GM18868 (cell line): ENCODE measurements at regions not wholly inside any gene's neighbourhood (a gene's known extent, or its start where the extent isn't known, plus 50 kb on each side); places are given as distances from the start of the nearest gene placed in this dataset.

Experiments
- ATAC-seq: cut with Tn5 transposase; IDR thresholded peaks from one replicate; pipeline ENCODE4 v1.9.1; 2021; ENCODE audit warnings: mild to moderate bottlenecking, moderate library complexity; ENCODE audit not compliant: unreplicated experiment

GRCh38 chr15:31472636-31473384 lies 146.2 kb downstream of the KLF13 start:
- peak; percentile 86 for ATAC-seq

DNA sequence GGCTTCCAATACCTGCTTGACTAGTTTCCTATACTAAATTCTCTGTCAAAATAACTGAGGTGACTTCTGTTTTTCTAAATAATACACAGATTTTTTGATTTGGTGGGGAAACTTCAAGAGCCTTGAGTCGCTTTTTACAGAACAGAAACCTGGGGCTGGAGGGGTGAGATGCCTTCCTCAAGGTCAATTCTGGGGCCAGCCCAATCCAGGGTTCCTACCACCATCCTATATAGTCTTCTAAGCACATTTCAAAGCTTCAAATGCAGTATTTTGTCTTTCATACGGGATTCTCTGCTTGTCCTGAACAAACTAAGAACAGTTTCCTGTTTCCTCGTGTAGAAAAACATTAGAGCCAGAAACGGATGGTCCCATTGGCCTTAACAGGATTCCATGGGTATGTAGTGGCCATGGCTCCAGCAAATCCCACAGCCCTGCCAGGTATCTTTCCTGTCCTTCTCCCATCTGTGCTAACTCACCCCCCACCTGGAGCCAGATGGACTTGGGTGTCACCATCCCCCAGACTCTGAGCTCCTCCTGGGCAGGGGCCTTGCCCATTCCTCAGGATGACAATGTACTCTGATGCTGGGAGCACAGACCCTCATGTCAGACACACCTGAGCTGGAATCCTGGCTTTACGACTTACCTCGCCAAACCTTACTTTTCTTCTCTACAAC lies 146.9 kb downstream of the KLF13 start:
- no peak for ATAC-seq

DNA sequence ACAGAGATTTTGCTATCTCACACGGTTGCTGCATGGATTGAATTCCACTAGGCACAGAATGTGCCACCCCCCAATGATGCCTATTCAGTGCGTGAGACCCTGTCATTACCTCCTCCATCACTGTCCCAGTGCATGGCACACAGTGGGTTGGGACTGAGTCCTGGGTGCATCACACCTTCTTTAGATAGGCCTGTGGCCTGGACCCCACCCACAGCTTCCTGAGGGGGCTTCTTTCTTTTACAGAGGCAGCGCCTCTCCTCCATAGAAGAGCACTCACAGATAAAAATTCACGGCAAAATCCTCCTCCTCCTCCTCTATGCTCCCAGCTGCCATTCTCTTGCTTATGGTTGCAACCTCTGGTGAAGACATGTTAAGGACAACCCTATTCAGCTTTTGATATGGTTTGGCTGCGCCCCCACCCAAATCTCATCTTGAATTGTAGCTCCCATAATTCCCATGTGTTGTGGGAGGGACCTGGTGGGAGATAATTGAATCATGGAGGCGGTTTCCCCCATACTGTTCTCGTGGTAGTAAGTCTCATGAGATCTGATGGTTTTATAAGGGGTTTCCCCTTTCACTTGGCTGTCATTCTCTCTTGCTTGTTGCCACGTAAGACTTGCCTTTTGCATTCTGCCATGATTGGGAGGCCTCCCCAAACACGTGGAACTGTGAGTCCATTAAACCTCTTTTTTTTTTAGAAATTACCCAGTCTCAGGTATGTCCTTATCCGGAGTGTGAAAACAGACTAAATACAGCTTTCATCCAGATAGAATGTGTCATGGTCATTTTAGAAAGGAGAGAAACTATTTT lies 147.6 kb downstream of the KLF13 start:
- no peak for ATAC-seq

GRCh38 chr15:31476236-31476810 lies 149.7 kb downstream of the KLF13 start:
- no peak for ATAC-seq

GRCh38 chr15:31476866-31477265 lies 150.2 kb downstream of the KLF13 start:
- ATAC-seq, result no peak

- ATAC-seq, result no peak
Measured at GRCh38 chr15:31477301-31477700, 150.7 kb downstream of the KLF13 start.

DNA sequence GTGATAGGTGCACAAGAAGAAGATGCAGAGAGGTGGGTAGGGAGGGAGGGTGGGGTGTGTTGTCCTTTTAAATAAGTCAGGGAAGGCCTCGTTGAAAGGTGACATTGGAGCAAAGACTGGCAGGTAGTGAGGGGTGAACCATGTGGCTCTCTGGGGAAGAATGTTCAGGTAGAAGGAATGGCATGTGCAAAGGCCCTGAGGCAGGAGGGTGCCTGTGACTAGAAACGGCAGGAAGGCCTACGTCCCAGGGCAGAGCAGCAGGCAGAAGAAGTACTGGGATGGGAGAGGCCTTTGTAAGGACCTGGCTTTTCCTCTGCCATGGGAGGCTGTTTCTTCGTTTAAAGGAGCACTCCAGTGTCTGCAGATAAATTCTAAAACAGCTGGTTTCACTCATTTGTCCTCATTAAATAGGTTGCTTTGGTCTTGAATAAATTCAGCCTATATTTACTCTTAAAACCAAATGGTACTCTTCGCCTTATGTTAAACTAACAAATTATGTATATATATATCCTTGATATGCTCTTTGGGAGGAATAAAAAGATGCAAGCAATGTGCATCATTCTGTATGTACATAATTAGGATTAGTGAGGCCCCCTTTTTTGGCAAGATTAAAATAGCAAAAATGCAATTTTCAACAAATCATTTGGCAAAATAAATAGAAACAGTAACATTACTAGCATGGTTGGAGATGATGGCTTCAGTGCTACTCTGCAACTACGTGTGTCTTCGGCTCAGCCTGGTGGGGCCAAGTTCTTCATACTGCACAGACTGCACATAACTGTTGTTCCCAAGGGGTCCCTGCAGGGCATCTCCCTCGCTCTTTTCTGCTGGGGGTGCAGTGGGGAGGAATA lies 151.4 kb downstream of the KLF13 start:
- ATAC-seq, result no peak

DNA sequence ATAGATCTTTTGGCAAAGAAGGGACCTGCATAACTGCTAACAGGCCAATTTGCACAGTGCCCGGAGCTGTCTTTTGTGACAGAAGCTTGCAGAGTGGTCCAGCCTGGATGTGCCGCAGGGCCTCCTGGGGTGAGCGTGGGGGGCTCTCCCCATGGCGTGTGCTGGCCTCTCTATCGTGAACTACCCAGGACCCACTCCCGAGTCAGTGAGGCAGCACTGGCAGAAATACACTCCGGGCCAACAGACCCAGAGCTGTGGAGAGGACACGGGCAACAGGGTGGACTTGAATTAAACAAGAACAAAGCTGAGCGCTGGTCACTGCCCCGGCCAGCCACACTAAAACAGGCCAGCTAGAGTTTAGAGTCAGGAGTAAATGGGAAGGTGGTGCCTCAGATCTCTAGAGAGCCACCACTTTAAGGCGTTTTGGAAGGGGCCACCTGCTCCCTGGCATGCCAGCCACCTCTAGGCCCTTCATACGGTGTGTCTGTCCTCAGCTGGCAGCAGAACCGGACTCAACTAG lies 152.1 kb downstream of the KLF13 start:
- ATAC-seq, result no peak

GRCh38 chr15:31480356-31481025 lies 153.9 kb downstream of the KLF13 start:
- ATAC-seq, result no peak

DNA sequence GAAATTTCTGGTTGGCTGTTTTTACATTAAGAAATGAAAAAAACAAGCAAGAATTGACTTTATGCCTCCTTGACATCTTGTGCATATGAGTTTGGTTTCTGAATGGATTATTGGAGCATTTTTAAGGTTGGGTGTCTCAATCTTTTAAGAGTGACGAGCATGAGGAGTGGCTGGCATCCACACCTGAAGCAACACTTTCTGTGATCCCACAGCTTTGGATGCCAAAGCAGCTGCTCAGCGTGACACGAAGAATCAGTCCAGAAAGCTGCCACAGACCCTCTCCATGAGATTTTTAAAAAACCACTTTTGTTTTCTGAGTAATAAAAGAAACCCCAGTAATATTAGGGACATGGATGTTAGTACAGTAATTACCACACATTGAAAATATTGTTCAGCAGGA lies 154.5 kb downstream of the KLF13 start:
- no peak for ATAC-seq

GRCh38 chr15:31482122-31482922 lies 155.7 kb downstream of the KLF13 start:
- no peak for ATAC-seq

- ATAC-seq, result no peak
Measured at GRCh38 chr15:31483053-31483985, 156.7 kb downstream of the KLF13 start.

DNA sequence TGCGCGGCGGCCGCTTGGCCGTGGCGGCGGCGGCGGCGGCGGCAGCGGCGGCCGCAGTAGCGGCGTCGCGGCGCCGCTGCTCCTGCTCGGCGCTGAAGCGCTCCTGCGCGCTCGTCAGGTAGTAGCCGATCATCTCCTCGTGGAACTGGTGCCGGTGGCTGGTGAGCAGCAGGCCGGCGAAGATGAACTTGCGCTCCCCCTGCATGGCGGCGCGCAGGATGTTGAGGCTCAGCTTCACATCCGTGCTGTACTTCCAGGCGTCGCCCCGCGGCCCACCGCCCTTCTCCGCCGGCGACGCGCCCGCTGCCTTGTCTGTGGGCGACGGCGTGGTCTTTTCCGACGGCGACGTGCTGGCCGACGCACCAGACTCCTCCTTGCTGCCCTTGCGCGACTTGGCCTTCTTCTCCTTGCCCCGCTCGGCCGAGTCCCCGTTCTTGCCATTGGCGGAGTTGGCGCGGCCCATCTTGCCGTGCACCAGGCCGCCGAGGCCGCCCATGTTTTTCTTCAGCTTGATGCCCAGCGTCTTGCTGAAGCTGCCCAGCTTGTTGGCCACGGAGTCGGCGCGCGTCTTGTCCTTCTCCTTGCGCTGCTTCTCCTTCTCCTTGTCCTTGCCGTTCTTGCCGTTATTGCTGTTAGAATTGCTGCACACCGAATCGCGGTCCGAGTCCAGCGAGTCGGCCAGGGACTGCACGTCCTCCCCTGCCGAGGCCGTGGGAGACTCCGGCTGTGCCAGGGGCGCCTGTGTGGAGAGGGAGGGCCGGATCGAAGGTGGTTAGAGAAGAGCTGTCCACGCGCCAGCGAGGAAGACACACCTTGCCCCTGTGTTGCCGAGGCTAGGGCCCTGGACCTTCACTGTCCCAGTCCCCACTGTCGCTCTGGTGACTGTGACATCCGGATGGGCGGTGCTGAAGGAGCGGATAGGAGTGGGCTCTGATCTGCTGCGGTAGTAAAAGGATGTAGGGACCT lies 157.6 kb downstream of the KLF13 start:
- ATAC-seq, result no peak

- ATAC-seq, result no peak
Measured at GRCh38 chr15:31484986-31485385, 158.4 kb downstream of the KLF13 start.

GRCh38 chr15:31485431-31485830 lies 158.8 kb downstream of the KLF13 start:
- ATAC-seq, result no peak

DNA sequence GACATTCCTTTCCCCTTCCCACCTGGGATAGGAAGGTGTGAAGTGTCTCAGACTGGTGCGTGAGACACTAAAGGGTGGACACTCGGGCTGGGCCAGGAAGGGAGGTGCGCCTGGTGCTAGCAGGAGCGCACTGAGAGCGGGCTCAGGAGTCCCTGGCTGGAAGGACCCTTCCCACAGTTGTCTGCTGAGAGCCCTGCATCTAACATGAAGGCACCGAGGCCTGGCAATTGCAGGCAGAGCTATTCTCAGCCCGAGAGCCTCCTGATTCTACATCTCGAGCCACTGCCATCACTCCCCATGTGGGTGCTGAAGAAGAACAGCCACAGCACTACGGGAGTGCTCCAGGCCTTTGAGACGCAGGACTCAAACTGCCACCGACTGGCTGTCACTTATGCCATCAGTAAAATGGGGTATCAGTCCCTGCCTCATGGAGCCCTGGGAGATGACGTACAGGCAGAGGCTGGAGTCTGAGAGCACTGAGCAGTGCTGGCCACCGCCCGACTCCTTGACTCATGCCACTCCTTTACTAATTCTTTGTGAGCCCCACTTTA lies 159.4 kb downstream of the KLF13 start:
- ATAC-seq, result no peak
